ENCODE measurements at regions not wholly inside any gene's neighbourhood (a gene's known extent, or its start where the extent isn't known, plus 50 kb on each side); places are given as distances from the start of the nearest gene placed in this dataset.

DNA sequence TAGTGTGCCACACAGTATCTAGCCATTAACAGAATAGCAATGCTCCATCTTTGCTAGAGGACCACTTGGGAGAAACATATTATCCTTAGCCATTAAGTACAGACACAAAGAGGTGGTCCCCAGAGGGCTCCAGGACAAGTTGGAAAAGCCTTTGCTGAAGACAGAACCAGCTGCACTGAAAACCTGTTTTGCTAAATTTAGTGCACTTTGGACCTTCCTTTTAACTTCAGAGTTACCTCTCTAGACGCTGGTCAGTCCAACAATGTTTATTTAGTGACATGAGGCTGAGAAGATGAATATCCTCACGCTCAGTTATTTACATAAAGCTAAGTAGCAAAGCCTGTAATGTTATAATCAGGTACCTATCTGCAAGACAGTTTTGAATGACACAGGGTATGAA lies 265.0 kb upstream of the ZNF608 start:
- no peak for DNase-seq

- DNase-seq, result no peak
Observed at GRCh38 chr5:125011947-125012346, 265.5 kb upstream of the ZNF608 start.

- no peak for DNase-seq
Observed at GRCh38 chr5:125012727-125013451, 266.4 kb upstream of the ZNF608 start.

- no peak for DNase-seq
Observed at GRCh38 chr5:125014202-125014601, 267.8 kb upstream of the ZNF608 start.

GRCh38 chr5:125017796-125018195 lies 271.4 kb upstream of the ZNF608 start:
- DNase-seq, result no peak

GRCh38 chr5:125023673-125024072 lies 277.2 kb upstream of the ZNF608 start:
- DNase-seq, result peak; percentile 54

DNA sequence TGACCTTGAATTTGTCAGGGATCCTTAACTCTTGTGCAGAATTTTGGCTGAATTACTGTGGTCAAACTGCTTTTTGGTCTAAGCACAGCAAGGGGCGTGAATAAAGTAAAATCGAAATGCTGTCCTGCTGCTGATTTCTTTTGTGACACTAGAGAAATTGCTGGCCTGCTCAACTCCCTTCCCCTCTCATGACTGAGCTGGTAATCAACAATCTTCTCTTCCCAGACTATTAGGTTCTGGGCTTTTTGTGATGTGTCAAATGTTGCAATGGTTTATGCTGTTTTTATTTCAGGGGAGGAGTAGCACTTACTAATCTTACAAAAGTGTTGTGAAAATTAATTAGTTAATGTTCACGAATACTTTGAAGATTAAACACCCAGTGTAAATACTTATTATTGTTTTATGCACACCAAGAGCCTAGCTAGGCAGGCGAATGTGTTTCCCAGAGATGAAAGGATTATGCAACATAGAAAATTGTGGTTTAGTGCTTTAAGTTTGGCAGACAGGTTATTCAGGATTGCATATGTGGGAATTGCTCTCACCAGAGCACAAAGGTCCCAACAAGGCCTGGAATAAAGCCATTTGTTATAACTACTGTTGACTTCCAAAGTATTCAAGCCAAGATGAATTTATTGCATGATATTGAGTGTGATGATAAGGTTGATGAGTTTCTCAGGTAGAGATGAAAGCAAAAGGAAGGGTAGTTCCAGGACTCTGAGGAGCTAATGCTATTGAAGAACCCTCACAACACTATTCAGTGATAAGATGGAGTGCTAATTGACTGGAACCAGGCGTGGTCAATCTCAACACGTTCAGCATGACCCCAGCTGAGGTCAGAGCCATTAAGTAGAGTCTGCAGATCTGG lies 280.7 kb upstream of the ZNF608 start:
- no peak for DNase-seq

- peak; percentile 78 for DNase-seq
Observed at GRCh38 chr5:125032286-125032685, 285.8 kb upstream of the ZNF608 start.

DNA sequence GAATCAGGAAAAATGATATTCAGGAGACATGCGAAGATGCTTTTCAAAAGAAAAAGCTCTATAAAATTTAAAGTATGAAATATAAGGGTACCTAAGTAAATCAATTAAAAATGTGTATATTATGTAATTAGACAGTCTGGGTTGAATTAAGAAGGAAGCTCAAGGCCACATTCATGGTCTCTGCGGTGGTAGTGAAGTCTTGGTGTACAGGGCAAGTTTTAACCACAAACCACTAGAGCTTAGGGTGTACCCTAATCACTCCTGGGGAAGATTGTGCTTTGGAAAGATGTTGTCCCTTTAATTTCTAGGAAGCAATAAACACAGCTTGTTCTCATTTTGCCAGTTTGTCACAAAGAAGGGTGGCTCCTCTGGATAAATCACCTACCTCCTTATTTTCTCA lies 287.2 kb upstream of the ZNF608 start:
- DNase-seq, result no peak

- no peak for DNase-seq
Observed at GRCh38 chr5:125034331-125034730, 287.9 kb upstream of the ZNF608 start.

DNA sequence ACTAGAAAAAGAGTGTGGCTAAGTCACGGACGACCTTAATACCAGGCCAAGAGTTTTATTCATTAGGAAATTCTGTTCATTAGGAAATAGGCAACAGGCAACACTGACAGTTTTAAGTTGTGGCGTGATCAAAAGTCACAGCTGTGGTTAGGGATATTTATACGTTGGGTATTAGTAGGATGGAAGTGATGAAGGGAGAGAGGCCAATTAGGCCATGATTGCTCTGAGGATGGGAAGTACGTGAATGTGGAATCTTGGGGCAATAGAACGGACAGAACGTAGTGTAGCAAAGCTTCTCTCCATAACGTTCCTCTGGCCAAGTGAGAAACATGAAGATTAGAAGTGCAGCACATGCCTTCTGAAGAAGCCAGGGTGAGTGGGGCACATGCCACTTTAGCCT lies 290.1 kb upstream of the ZNF608 start:
- DNase-seq, result no peak

DNA sequence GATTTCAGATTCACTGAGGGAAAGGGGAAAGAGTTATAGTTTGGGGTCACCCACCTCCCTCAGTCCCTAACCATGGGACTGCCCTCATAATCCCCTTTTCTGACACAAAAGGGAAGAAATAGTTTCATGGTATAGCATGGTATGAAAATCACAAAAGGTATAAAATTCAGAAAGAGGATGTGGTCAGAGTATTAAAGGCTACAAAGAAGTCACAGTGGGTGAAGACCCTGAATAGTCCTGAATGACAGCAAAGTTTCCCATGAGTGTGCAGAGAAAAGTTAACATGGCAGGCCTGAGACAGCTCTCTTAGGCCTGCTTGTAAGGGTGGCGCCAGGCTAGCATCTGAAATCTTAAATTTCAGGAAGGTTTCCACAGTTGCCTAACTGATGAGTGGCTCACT lies 290.6 kb upstream of the ZNF608 start:
- no peak for DNase-seq

GRCh38 chr5:125037530-125037929 lies 291.1 kb upstream of the ZNF608 start:
- DNase-seq, result no peak

DNA sequence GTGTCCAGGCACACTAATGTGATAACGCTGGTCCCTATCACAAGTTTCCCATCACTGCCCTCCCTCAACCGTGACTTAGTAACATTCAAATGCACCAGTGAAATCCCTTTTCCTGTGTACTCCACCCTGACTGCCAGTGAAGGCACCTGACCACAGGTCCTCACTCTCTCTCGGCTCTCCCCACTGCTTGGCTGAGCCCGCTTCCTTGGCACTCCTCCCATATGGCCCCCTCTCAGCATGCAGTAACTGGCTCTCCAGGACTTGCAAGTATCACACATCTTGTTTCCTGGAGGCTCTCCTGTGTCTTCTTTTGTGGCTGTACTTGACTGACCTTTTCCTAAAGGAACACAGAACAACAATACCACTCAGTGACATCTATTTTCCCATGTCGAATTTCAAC lies 292.0 kb upstream of the ZNF608 start:
- no peak for DNase-seq

DNA sequence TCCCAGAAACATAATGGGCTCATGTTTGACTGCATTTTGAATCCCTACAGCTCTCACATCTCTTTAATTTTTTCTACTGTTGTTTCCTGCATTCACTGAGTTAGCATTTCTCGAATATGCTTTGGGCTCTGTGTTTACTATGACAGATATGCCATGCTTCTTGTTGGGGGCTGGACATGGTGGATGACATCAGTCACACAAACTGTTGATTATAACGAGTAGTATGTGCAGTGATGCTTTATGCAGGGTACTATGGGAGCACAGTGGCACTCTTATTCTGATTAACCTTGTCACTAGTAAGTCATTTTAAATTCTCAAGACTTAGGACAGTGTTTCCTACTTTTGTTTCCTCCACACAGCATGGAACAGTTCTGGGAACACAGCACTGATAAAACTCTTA lies 295.4 kb upstream of the ZNF608 start:
- DNase-seq, result no peak

- DNase-seq, result peak; percentile 72
Observed at GRCh38 chr5:125042261-125042890, 295.9 kb upstream of the ZNF608 start.

- peak; percentile 89 for DNase-seq
Observed at GRCh38 chr5:125043781-125044391, 297.4 kb upstream of the ZNF608 start.

- DNase-seq, result peak; percentile 47
Observed at GRCh38 chr5:125044491-125045282, 298.2 kb upstream of the ZNF608 start.

- DNase-seq, result peak; percentile 69
Observed at GRCh38 chr5:125045646-125046045, 299.2 kb upstream of the ZNF608 start.

DNA sequence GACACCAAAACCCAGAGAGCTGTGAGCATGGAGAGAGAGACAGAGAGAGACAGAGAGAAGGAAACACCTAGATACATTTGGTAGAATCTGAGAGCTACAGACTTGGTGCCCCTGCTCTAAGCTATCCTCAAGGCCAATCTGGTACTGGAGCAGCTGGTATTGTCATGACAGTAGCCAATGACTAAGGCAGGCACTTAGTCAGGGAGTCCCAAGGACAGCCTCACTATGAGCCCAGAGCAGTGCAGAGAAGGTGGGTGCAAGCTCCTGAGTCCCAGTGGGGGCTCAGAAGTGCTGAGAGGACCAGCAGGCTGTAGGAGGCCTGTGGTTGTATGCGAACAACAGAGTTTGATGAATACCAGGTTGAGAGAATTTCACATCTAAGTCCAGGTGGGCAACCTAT lies 300.4 kb upstream of the ZNF608 start:
- DNase-seq, result no peak

DNA sequence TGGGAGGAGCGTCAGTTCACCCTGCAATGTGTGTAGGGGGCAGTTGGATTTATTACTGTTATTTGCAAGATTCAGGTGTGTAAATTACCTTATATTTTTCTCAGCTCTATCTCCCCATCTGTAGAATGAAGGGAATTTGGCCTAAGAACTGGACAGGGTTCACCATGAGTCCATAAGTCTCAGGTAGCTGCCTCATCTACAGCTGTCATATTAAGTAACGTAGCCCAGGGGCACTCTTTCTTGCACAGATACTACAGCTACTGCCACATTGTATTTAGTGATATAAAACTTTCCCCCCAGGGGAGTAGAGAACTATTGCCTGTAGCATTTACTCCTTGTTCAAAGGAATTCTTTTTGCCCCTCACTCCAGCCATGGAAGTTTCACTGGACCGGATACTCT lies 301.4 kb upstream of the ZNF608 start:
- DNase-seq, result no peak
